GM12892 (cell line): ENCODE measurements at regions not wholly inside any gene's neighbourhood (a gene's known extent, or its start where the extent isn't known, plus 50 kb on each side); places are given as distances from the start of the nearest gene placed in this dataset.

ENCODE experiments used
- POLR2A ChIP-seq: IDR thresholded peaks from 2 replicates; pipeline ENCODE4 v1.6.1; 2011; ENCODE audit warnings: low read depth, low read length, control low read depth
- TAF1 ChIP-seq: IDR thresholded peaks from 2 replicates; pipeline ENCODE4 v1.6.1; 2011; ENCODE audit warnings: low read depth, mild to moderate bottlenecking, control low read depth, low read length, borderline replicate concordance

- TF ChIP-seq POLR2A: no peak
- TF ChIP-seq TAF1: no peak
Observed at GRCh38 chr3:23129117-23129516, 74.0 kb upstream of the UBE2E2 start.
